Adrenal gland (tissue), 5 donors: ENCODE measurements at regions not wholly inside any gene's neighbourhood (a gene's known extent, or its start where the extent isn't known, plus 50 kb on each side); places are given as distances from the start of the nearest gene placed in this dataset.

Experiments
- CTCF ChIP-seq, 6 experiments: fragments of 450-650 bp in 4 of 6; fragments of 200-600 bp in 2 of 6; sonication (generic) in 1 of 6; IDR thresholded peaks; 1 replicate in 5 of 6; 2 replicates in 1 of 6; pipeline versions ENCODE4 v1.5.1 to v1.8.0; 2016 to 2021; ENCODE audit warnings: antibody characterized with exemption in 6 of 6, mild to moderate bottlenecking in 2 of 6, moderate library complexity in 1 of 6
- POLR2A ChIP-seq, 2 donors: fragments of 450-650 bp; IDR thresholded peaks; one replicate each; pipeline ENCODE4 v1.6.1; 2017; ENCODE audit warnings: antibody characterized with exemption in 2 of 2, mild to moderate bottlenecking in 2 of 2, moderate library complexity in 1 of 2
- donor health status: DM: no; HTN: no; CAD: no.

- no peak for TF ChIP-seq CTCF (IDR thresholded peaks at IDR 0.05)
- no peak for TF ChIP-seq POLR2A (IDR thresholded peaks at IDR 0.05)
Observed at GRCh38 chr11:109735128-109735527, 313.1 kb downstream of the C11orf87 start.
